Fibroblast of villous mesenchyme (primary cell): ENCODE measurements at regions not wholly inside any gene's neighbourhood (a gene's known extent, or its start where the extent isn't known, plus 50 kb on each side); places are given as distances from the start of the nearest gene placed in this dataset.

Source experiments
- DNase-seq: peaks from one replicate; pipeline ENCODE4 v3.0.0-alpha.2; 2010; ENCODE audit warnings: low read depth
- H3K4me3 ChIP-seq: 2 replicates; pipeline ENCODE4 v1.5.1; 2011; ENCODE audit warnings: low read depth, mild to moderate bottlenecking, low read length
- CTCF ChIP-seq: IDR thresholded peaks from 2 replicates; pipeline ENCODE4 v1.5.1; 2012; ENCODE audit warnings: low read depth, mild to moderate bottlenecking, low read length; ENCODE audit not compliant: insufficient read depth

DNA sequence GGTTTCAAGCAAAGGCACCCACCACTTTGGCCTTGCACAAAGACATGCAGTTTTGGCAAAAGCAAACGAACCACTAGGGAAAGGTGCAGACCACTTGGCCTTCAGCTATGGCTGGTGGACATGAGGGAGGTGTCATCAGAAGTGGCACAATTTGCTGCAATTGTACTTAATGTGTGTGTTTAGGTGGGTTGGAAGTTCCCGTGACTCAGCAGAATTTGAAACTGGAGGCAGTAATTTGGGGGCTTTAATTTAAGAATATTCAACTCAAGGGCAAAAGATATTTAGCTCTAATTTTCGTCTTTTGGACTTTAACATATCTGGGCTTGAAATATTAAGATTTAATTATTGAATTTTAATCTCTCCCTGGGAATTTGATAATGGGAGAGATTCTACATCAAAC, 115.6 kb upstream of the NOCT start:
- no peak for TF ChIP-seq CTCF
- no peak overlapping the region for H3K4me3 ChIP-seq
- DNase-seq = no peak

DNA sequence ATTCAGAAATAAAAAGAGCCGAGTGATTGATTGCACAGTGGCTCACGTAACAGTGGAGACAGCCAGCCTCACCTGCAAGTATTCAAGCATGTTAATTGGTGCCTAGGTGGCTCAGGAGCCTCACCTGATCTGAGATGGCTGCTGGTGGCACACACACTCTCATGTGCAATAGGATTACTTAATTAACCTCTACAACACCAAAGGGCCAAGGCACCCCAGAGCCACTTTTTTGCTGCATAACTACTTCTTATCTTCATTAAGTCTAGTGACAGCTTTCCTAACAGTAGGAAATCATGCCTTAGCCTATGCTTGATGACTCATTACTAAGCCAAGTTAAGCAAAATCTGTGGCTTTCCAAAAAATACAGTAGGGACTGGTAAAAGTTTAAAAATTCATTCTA, 117.3 kb upstream of the NOCT start:
- peak; percentile 51 for DNase-seq
- no peak overlapping the region for H3K4me3 ChIP-seq

GRCh38 chr4:138897811-138898226, 117.8 kb upstream of the NOCT start:
- TF ChIP-seq CTCF = no peak
- no peak overlapping the region for H3K4me3 ChIP-seq
- DNase-seq = peak; percentile 87

More for the DNA sequence above, 117.3 kb upstream of the NOCT start:
- no peak for TF ChIP-seq CTCF

DNA sequence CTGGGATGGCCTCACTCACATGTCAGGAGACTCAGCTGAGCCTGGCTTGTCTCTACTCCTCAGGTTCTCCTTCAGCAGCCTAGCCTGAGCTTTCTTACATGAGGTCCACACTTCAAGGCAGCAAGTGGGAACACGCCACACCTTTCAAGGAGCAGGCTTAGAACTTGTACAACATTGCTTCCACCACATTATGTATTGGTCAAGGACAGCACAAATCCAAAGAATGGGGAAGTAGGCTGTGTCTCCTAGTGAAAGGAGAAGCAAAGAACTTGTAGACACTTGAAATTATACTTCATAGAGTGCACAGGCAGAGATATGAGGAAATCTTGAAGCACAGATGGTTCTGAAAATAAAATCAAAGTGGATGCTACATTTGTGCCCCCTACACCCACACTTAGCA, 120.9 kb upstream of the NOCT start:
- DNase-seq = no peak
- TF ChIP-seq CTCF = no peak

GRCh38 chr4:138894011-138894410, 121.6 kb upstream of the NOCT start:
- TF ChIP-seq CTCF = no peak
- H3K4me3 ChIP-seq = no peak overlapping the region
- DNase-seq = no peak

More for the DNA sequence above, 120.9 kb upstream of the NOCT start:
- H3K4me3 ChIP-seq = no peak overlapping the region

DNA sequence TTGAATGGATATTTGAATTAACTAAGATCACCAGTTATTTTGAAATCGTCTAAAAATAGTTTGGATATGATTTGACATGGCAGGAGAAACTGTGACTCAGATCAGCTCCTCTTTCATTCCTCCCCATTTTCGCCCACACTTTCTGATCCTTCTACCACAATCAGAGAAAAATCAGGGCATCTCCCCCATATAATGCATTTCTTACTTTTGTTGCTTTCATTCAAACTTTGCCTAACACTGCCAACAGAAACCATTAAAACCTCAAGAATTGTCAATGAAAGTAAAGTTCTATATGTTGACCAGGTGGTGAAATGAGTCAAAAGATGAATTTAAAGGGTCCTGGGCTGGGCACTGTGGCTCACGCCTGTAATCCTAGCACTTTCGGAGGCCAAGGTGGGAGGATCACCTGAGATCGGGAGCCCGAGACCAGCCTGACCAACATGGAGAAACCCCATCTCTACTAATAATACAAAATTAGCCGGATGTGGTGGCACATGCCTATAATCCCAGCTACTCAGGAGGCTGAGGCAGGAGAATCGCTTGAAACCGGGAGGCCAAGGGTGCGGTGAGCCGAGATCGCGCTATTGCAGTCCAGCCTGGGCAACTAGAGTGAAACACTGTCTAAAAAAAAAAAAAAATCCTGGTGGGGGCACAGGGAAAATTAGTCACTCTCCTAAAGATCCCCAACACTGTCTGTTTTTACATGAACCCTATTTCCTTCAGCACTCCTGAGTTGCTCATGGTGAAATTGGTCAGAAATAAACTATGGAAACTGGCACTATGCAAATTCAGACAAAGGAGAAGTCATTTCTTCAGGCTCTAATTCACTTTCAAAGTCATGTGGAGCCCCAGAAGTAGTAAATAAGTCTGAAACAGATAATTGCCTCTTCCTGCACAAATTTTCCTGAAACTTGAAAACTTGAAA, 122.8 kb upstream of the NOCT start:
- no peak for TF ChIP-seq CTCF
- DNase-seq = no peak
- no peak overlapping the region for H3K4me3 ChIP-seq

DNA sequence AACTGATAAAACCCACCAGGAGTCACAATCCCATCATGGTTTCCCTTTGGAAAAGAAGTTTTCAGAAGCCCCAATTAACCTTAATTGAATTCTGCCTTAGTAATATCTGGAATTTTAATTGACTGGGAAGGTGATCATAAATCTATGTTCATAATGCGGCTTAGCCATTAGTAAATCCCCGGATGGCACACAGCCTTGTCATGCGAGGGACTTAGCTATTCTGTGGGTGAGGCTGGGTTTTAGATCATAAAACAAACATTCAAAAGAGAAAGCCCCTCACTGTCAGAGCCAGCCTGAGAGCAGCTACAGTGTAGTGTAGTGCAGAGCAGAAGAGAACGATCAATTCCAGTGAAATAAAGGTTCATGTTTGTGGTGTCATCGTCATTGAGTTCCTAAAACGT, 124.0 kb upstream of the NOCT start:
- no peak overlapping the region for H3K4me3 ChIP-seq
- no peak for DNase-seq
- TF ChIP-seq CTCF = no peak
